SIG-M5 treated with dmso at 0.1 percent for 504 hours (cell line): ENCODE measurements at regions not wholly inside any gene's neighbourhood (a gene's known extent, or its start where the extent isn't known, plus 50 kb on each side); places are given as distances from the start of the nearest gene placed in this dataset.
"Not testable (repeated sequence)": the region's sequence is repeated elsewhere in the genome, so short reads cannot be mapped to it uniquely, and the experiment has no call there.

ENCODE experiments used
- DNase-seq: peaks from one replicate; lab custom pipeline; 2025; ENCODE audit not compliant: unreplicated experiment; lab: John Stamatoyannopoulos, UW

DNA sequence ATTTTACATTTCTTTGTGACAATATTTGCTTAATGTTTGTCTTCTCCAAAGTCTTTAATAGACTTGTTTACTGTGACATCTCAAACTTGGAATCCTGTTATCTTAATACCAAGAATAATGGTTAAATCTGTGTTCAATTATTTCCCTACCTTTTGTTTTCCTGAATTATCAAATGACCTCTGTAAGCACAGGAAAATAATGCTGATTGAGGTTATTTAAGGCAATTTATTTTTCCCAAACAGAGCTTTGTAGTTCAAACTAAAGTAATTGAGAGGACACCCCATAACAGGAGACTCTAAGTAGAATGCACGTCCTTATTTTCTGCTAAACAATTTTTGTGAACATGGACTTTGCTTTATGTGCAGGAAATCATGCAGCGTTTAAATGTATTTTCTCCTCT is 195.0 kb downstream of the BTBD3 start:
- DNase-seq = no peak

DNA sequence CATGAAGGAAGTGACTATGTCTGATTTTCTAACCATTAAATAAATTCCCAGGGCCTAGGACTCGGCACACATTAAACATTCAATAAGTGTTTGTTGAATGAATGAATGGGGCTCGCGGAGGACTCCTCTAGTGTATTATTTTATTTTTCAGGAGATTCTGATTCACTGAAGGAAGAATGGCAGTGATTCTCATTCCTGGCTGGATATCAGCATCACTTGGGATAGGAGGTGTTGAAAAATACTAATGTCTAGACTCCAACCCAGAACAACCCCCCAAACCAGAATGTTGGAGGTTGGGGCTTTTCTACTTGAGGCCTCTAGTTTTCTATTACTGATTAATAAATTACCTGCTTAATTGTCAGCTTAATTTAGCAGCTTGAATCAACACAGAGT is 195.4 kb downstream of the BTBD3 start:
- no peak for DNase-seq

- no peak for DNase-seq
These were observed 196.0 kb downstream of the BTBD3 start for GRCh38 chr20:12113468-12114371.

DNA sequence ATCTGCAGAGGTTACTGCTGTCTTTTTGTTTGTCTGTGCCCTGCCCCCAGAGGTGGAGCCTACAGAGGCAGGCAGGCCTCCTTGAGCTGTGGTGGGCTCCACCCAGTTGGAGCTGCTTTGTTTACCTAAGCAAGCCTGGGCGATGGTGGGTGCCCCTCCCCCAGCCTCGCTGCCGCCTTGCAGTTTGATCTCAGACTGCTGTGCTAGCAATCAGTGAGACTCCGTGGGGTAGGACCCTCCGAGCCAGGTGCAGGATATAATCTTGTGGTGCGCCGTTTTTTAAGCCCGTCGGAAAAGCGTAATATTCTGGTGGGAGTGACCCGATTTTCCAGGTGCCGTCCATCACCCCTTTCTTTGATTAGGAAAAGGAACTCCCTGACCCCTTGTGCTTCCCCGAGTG is 211.4 kb downstream of the BTBD3 start:
- not testable (repeated sequence) for DNase-seq

- not testable (repeated sequence) for DNase-seq
These were observed 211.8 kb downstream of the BTBD3 start for GRCh38 chr20:12129532-12129931.

DNA sequence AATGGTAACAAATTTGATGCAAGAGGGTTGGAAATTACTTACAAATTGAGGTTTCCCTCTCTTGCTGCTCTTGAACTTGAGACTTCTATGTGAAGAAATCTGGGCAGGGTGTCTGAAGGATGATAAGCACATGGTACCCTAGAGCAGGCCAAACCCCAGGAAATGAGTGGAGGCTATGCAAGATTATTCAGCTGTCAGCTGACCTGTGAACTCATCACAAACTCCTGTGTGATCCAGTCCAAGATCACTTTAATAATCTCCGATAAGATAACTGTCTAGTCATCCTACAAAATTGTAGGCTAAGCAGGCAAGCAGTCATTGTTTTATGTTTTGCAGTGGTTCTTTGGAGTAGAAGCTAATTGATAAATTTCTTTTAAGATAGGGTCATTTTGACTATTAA is 213.1 kb downstream of the BTBD3 start:
- DNase-seq = no peak

DNA sequence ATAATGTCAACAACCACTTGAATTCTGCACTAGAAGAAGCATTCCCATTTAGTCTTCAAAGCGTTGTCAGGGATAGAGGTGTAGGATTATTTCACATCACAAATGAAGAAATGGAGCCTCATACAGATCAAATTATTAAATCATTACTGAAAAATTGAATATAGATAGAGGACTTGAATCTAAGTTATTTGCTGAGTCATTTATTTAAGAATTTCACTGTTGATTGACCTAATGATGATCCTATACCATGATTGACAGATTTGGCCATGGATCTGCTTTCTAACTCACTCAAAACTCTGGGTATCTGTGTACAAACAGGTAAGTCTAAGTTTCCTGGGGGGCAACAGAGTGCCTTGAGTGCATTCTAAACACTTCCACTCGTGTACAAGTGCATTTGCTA is 215.9 kb downstream of the BTBD3 start:
- DNase-seq = no peak

- DNase-seq = not testable (repeated sequence)
These were observed 228.3 kb downstream of the BTBD3 start for GRCh38 chr20:12145951-12146350.

DNA sequence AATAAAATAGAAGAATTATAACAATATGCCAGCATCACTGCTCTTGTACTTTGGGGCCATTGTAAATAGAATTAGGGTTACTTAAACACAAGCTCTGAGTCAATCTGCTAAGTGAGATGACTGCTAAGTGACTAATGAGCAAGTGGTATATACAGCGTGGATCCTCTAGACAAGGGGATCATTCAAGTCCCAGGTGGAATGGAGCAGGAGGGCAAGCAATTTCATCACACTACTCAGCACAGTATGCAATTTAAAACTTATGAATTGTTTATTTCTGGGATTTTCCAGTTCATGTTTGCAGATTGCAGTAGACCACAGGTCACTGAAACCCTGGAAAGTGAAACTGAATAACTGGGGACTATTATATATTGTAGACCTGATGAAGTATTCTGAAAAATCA is 235.3 kb downstream of the BTBD3 start:
- DNase-seq = no peak

GRCh38 chr20:12153628-12154027 is 235.9 kb downstream of the BTBD3 start:
- no peak for DNase-seq

- DNase-seq = no peak
These were observed 238.6 kb downstream of the BTBD3 start for GRCh38 chr20:12156252-12156651.

GRCh38 chr20:12159261-12159660 is 241.6 kb downstream of the BTBD3 start:
- no peak for DNase-seq

DNA sequence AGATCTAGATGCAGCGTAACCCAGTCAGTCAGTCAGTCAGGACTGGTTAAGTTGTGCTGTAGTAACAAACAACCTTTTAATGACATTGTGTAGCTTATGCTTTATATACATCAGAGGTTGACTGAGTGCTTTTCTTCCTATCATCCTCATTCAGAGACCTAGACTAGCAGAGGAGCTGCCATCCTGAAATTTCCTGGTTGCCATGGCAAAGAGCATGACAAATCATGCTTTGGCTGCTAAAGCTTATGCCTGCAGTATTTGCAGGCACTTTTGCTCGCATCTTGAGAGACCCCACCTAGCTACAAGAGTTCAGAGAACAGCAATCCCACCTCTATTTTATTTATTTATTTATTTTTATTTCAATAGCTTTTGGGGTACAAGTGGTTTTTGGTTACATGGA is 244.0 kb downstream of the BTBD3 start:
- no peak for DNase-seq

DNA sequence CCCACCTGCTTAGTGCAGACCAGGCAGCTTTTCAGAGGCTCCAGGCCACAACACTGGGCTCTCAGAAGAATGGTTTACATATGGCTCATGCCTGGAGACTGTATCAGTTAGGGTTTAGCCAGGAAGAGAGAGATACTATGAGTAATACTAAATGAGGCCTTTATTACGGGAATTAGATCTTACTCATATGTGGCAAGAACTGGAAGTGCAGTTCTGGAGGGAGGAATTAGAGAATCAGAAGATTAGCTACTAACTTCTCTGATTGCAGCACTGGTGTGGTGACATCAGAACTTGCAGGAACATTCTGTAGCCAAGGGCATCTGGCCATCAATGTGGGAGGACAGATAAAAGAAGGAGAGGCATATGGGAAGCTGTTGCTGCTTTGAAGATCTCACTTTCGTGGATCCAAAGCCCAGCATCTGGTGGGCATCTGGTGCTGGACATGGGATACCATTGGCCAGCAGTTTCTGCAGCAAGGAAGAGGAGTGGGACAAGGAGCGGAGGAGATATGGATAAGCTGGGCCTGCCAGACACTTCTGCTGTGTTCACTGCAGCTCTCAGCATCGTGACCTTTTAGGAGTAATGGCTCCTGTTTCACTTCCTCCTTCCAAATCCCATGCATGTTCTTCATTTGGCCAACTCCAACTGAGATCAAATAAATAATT is 248.5 kb downstream of the BTBD3 start:
- DNase-seq = peak; percentile 1

GRCh38 chr20:12170406-12170805 is 252.7 kb downstream of the BTBD3 start:
- no peak for DNase-seq

GRCh38 chr20:12171923-12172524 is 254.3 kb downstream of the BTBD3 start:
- no peak for DNase-seq

DNA sequence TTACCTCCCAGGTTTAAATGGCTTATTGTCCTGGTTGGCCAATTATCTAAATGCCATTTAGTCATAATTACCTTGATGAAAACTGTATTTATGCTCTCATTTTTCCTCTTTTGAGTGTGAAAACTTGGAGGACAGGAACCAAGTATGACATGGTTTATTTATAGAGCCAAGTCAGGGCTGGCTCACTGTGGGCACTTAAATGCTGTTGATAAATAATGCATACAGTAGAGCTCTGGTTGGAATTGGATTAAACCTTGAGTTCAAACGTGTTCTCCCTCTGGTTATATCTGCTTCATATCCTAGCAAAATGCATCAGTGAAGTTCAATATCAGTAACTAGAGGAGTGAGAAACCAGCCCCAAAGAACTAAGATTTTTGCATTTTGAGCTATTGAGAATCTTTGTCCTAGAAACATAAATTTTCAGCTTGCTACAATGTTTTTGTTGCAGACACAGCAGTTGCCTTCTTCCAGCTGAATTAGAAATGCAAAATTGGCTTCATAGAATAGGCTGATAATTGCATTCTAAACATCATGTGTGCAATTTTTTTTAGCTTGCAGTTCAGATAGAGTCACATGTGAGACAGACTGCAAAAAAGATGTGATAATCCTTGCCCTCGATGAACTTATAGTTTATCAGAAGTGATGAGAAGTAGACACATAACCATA is 255.8 kb downstream of the BTBD3 start:
- no peak for DNase-seq

GRCh38 chr20:12175538-12175937 is 257.8 kb downstream of the BTBD3 start:
- DNase-seq = no peak

DNA sequence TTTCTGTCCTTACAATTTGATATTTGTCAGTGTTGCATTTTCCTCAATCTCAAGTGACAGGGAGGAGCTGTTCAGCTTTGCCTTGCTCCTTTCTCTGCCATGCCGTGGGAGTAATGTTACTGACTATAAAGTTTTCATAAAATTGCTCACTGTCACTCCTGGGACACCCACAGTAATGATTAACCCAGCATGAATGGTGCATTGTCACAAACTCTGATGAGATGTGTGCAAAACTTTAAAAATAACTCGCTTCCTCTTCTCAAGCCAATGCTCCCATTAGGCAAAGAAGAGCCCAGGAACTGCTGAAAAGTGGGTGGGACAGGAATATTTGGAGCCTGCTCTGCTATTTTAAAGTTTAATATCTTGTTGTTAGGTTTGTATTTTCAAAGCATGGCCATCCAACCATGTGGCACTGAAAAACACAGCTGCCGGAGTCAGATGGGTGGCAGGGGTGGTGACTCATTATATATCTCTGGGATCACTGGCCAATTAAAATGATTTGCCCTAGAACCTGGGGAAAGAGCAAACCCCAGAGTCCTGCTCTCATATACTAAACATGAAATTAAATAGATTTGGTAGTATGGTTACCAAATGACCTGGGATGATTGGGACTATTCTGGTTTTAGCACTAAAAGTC is 260.1 kb downstream of the BTBD3 start:
- DNase-seq = no peak

- no peak for DNase-seq
These were observed 262.0 kb downstream of the BTBD3 start for GRCh38 chr20:12179692-12180091.

- DNase-seq = no peak
These were observed 262.5 kb downstream of the BTBD3 start for GRCh38 chr20:12180107-12180661.
